KMS-11 (cell line): ENCODE measurements at regions not wholly inside any gene's neighbourhood (a gene's known extent, or its start where the extent isn't known, plus 50 kb on each side); places are given as distances from the start of the nearest gene placed in this dataset.

ENCODE experiments used
- H2AFZ ChIP-seq: fragments of 200-600 bp; sonication (generic); 2 replicates; pipeline ENCODE4 v1.6.1; 2016; ENCODE audit warnings: antibody characterized with exemption, mixed run types, low read depth
- H3K27ac ChIP-seq: fragments of 200-600 bp; sonication (generic); 2 replicates; pipeline ENCODE4 v1.6.1; 2016; ENCODE audit warnings: mild to moderate bottlenecking, mixed run types
- H3K27me3 ChIP-seq: fragments of 200-600 bp; sonication (generic); 2 replicates; pipeline ENCODE4 v1.6.1; 2017; ENCODE audit warnings: mild to moderate bottlenecking, low read depth, mixed run types, moderate library complexity; ENCODE audit not compliant: insufficient read depth
- H3K36me3 ChIP-seq: fragments of 200-600 bp; sonication (generic); 2 replicates; pipeline ENCODE4 v1.6.1; 2017; ENCODE audit warnings: mild to moderate bottlenecking, mixed run types; ENCODE audit not compliant: insufficient read depth
- H3K4me1 ChIP-seq: fragments of 200-600 bp; sonication (generic); 2 replicates; pipeline ENCODE4 v1.6.1; 2016; ENCODE audit warnings: mild to moderate bottlenecking, low read depth, mixed run types; ENCODE audit not compliant: poor library complexity, severe bottlenecking
- H3K4me2 ChIP-seq: fragments of 200-600 bp; sonication (generic); 2 replicates; pipeline ENCODE4 v1.7.0; 2016; ENCODE audit warnings: mild to moderate bottlenecking, mixed run types
- H3K4me3 ChIP-seq: fragments of 200-600 bp; sonication (generic); IDR thresholded peaks from 2 replicates; pipeline ENCODE4 v1.6.1; 2017; ENCODE audit warnings: low read depth, low read length, mixed read lengths; ENCODE audit not compliant: insufficient read depth
- H3K79me2 ChIP-seq: fragments of 200-600 bp; sonication (generic); 2 replicates; pipeline ENCODE4 v1.6.1; 2016; ENCODE audit warnings: low read depth, mixed run types; ENCODE audit not compliant: insufficient read depth
- H3K9ac ChIP-seq: fragments of 200-600 bp; sonication (generic); 2 replicates; pipeline ENCODE4 v1.6.1; 2016; ENCODE audit warnings: mild to moderate bottlenecking, mixed run types
- H4K20me1 ChIP-seq: fragments of 200-600 bp; sonication (generic); 2 replicates; pipeline ENCODE4 v1.6.1; 2016; ENCODE audit warnings: mild to moderate bottlenecking, mixed run types; ENCODE audit not compliant: insufficient read depth
- CTCF ChIP-seq: fragments of 200-600 bp; sonication (generic); conservative IDR thresholded peaks from 2 replicates; pipeline ENCODE4 v1.6.1; 2017; ENCODE audit warnings: low read depth, mild to moderate bottlenecking, antibody characterized with exemption, low read length, moderate library complexity, mixed read lengths

DNA sequence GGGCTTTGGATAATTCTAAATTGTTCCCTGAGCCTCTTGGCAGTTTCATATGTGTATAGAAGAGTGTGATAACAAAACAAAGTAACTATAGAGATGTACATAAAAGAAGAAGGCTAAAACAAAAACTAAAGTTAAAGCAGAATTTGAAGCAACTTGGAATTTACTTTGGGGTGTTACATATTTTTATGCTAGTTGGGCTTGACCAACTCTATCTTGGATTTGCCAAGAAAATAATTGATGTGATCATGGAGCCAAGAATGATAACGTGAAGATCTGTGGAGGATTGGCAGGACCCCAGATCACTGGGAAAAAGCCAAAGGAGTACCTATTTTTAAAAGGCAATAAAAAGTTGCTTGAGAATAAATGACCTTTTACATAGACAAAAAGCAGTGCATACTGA, 206.9 kb downstream of the LMO4 start:
- Histone ChIP-seq H3K4me2 (no peak overlapping the region), H3K36me3 (no peaks in the 10 kb centered on the region), H3K27me3 (no peaks in the 10 kb centered on the region), H3K79me2 (no peaks in the 10 kb centered on the region), H3K9ac (no peak overlapping the region), H3K4me1 (no peaks in the 10 kb centered on the region), H2AFZ (no peak overlapping the region), H3K27ac (no peak overlapping the region), H3K4me3 (no peak overlapping the region), H4K20me1 (no peaks in the 10 kb centered on the region)
- no peak for TF ChIP-seq CTCF

DNA sequence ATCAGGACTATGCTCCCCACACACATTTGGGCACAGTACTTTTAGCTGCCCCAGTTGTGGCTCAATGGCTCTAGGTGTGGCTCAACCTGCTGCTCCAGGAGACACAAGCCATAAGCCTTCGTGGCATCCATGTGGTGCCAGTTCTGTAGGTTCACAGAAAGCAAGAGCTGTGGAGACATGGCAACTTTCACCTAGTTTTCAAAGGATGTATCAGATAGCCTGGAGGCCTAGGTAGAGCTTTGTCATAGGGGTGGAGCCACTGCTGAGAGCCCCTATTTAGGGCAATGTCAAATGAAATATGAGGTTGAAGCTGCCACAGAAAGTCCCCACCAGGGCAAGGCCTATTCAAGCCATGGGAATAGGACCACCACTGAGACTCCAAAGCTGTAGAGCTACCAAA, 210.5 kb downstream of the LMO4 start:
- H3K4me1 ChIP-seq = no peaks in the 10 kb centered on the region
- H3K27me3 ChIP-seq = no peaks in the 10 kb centered on the region
- no peaks in the 10 kb centered on the region for H3K79me2 ChIP-seq
- H3K9ac ChIP-seq = no peak overlapping the region
- H2AFZ ChIP-seq = no peak overlapping the region
- H3K36me3 ChIP-seq = no peaks in the 10 kb centered on the region
- no peaks in the 10 kb centered on the region for H4K20me1 ChIP-seq
- H3K4me3 ChIP-seq = no peak overlapping the region
- no peak overlapping the region for H3K27ac ChIP-seq
- no peak overlapping the region for H3K4me2 ChIP-seq
- TF ChIP-seq CTCF = no peak

GRCh38 chr1:87542697-87543096, 214.0 kb downstream of the LMO4 start:
- H3K79me2 ChIP-seq = no peaks in the 10 kb centered on the region
- no peaks in the 10 kb centered on the region for H3K36me3 ChIP-seq
- no peaks in the 10 kb centered on the region for H3K4me1 ChIP-seq
- H3K27me3 ChIP-seq = no peaks in the 10 kb centered on the region
- no peak for TF ChIP-seq CTCF
- H2AFZ ChIP-seq = no peak overlapping the region
- H3K9ac ChIP-seq = no peak overlapping the region
- H3K4me3 ChIP-seq = no peak overlapping the region
- no peaks in the 10 kb centered on the region for H4K20me1 ChIP-seq
- H3K4me2 ChIP-seq = no peak overlapping the region
- no peak overlapping the region for H3K27ac ChIP-seq

DNA sequence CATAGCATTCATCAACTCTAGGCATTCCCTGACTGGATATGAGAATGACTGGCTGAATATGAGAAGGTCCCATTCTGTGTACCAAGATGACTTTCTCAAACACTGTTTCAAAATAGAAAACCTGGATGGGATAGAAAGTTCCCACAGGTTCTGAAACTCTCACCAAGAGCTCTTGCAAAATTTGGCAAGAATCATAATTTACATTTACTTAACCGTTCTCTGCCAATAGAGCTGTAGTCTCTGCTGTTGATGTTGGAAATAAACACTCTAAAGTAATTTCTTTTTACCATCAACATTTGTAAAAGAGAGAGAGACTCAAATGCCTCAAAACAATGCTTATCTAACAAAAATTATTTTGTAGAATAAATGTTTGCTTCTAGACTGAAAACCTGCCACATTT, 221.1 kb downstream of the LMO4 start:
- Histone ChIP-seq H3K27ac (no peak overlapping the region), H3K36me3 (no peaks in the 10 kb centered on the region), H3K4me2 (no peak overlapping the region), H3K4me1 (no peaks in the 10 kb centered on the region), H2AFZ (no peak overlapping the region), H3K4me3 (no peak overlapping the region), H3K79me2 (no peaks in the 10 kb centered on the region), H3K27me3 (no peaks in the 10 kb centered on the region), H3K9ac (no peak overlapping the region), H4K20me1 (no peaks in the 10 kb centered on the region)
- no peak for TF ChIP-seq CTCF

- no peaks in the 10 kb centered on the region for H4K20me1 ChIP-seq
- no peak overlapping the region for H3K4me3 ChIP-seq
- H3K4me1 ChIP-seq = no peaks in the 10 kb centered on the region
- no peak for TF ChIP-seq CTCF
- H3K27ac ChIP-seq = no peak overlapping the region
- H3K27me3 ChIP-seq = no peaks in the 10 kb centered on the region
- no peaks in the 10 kb centered on the region for H3K36me3 ChIP-seq
- H3K4me2 ChIP-seq = no peak overlapping the region
- H3K79me2 ChIP-seq = no peaks in the 10 kb centered on the region
- no peak overlapping the region for H3K9ac ChIP-seq
- no peak overlapping the region for H2AFZ ChIP-seq
Observed at GRCh38 chr1:87553511-87553910, 224.8 kb downstream of the LMO4 start.
